HG02610 (cell line): ENCODE measurements at regions not wholly inside any gene's neighbourhood (a gene's known extent, or its start where the extent isn't known, plus 50 kb on each side); places are given as distances from the start of the nearest gene placed in this dataset.
"Not testable (repeated sequence)": the region's sequence is repeated elsewhere in the genome, so short reads cannot be mapped to it uniquely, and the experiment has no call there.

Experiments used
- ATAC-seq: cut with Tn5 transposase; IDR thresholded peaks from one replicate; pipeline ENCODE4 v1.9.1; 2021; ENCODE audit warnings: mild to moderate bottlenecking, moderate library complexity; ENCODE audit not compliant: unreplicated experiment

DNA sequence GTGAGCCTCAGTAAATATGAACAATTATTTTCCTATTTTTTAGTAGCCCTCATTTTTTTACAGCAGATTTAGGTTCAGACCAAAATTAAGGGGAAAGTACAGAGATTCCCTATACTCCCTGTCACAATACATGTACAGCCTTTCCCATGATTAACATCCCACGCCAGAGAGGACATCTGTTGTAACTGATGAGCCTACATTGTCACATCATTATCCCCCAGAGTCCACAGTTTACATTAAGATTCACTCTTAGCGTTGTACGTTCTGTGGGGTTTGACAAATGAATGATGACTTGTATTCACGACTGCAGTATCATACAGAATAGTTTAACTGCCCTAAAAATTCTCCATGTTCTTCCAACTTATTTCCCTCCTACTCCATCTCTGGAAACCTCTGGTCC, 262.3 kb upstream of the MSX2 start:
- no peak for ATAC-seq

DNA sequence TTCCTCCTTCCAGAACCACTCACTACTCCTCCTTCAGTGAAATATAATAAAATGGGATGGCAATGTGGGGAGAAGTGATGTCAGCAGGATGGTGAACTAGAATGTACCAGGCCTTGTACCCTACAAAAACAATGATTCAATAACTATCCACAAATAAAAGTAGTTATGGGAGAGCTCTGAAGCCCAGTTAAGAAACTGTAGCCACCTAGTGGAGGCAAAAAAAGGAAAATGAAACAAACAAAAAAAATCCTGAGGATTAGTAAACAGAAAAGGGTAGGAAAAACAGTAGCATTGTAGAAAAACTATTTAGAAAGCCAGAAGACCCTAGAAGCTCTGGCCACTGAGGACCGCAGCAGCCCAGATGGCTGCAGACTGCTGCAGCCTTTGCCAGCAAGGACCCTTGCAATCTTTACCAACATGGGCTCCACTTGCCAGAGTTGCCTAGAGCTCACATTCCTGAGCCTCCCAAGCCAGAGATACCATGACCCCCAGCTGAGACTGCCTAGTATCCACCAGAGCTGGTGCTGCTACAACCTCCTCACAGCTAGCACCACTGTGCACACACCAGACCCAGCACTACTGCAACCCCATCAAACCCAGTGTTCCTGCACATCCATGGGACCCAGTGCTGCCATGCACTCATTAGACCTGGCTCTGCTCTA, 259.7 kb upstream of the MSX2 start:
- no peak for ATAC-seq

DNA sequence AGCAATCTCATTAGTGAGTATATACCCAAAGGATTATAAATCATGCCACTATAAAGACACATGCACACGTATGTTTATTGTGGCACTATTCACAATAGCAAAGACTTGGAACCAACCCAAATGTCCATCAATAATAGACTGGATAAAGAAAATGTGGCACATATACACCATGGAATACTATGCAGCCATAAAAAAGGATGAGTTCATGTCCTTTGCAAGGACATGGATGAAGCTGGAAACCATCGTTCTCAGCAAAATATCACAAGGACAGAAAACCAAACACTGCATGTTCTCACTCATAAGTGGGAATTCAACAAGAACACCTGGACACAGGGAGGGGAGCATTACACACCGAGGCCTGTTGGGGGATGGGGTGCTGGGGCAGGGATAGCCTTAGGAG, 252.9 kb upstream of the MSX2 start:
- not testable (repeated sequence) for ATAC-seq

DNA sequence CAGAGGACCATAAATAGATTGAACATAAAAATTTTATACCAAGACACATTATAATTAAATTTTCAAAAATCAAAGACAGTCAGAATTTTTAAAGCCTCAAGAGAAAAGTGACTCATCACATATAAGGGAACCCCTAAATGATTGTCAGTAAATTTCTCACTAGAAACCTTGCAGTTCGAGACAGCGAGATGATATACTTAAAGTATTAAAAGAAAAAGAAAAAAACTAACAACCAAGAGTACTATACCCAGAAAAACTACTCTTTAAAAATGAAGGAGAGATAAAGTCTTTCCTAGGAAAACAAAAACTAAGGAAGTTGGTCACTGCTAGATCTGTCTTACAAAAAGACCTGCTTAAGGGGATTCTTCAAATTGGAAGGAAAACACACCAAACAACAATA, 251.4 kb upstream of the MSX2 start:
- no peak for ATAC-seq

DNA sequence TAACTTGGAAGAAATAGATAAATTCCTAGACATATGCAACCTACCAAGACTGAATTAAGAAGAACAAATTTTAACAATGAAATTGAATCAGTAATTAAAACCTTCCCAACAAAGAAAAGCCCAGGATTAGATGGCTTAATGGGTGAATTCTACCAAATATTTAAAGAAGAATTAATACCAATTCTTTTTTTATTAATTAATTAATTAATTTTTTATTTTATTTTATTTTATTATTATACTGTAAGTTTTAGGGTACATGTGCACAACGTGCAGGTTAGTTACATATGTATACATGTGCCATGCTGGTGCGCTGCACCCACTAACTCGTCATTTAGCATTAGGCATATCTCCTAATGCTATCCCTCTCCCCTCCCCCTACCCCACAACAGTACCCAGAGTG, 248.4 kb upstream of the MSX2 start:
- ATAC-seq = not testable (repeated sequence)

DNA sequence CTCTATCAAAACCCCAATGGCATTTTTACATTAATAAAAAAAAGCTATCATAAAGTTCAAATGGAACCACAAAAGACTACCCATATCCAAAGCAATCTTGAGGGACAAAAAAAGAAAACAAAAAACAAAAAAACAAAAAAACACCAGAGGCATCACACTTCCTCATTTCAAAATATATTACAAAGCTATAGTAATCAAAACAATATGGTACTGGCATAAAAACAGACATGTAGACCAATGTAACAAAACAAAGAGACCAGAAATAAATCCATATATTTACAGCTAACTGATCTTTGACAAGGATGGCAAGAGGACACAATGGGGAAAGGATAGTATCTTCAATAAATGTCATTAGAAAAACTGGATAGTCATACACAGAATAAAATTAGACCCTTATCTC, 245.1 kb upstream of the MSX2 start:
- ATAC-seq = no peak

DNA sequence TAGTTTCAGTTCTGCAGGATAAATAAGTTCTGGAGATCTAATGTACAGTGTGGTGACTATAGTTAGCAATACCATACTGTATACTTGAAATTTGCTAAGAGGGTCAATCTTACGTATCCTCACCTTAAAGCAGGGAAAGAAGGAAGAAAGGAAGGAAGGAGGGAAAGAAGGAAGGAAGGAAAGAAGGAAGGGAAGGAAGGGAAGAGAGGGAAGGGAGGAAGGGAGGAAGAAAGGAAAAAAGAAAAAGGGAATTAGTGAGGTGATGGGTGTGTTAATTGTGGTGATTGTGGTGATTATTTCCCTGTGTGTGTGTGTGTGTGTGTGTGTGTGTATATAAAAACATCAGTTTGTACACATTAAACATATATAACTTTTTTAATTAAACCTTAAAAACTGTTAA, 242.6 kb upstream of the MSX2 start:
- ATAC-seq = no peak

DNA sequence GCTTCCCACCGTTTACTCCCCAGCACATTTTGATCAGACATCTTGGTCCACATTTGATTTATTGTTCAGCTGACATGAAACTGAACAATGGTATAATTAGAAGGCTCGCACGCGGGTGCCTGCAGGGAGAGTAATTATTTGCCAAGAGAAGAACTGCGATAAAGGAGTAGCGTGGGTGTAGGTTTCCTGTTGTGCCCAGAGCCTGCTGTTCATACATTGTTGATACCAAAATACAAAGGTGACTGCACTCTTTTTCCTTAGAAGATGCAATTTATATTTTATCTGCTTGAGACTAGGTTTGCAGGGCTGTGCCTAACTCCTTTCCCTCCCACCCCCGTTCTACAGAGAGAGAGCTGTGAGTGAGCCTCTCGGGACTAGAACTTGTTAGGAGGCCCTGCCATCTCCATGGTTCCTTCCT, 241.8 kb upstream of the MSX2 start:
- ATAC-seq = no peak

DNA sequence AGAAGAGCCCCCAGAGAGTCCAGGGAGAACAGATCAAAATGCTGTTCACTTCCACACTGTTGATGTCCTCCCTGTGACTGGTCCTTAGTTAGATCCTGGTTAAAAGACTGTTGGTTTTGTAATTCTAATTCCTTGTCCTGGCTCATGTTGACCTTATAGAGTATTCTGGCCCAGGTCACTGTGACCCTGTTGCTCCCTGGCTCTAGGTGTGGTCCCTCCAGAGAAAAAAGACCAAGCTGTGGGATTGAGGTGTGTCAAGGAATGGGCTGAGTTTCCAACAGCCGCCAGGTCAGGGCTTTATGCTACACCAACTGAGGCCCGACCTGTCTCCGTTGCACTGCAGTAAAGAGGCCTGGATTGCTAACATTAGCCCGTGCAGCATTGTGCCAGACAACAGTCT, 241.0 kb upstream of the MSX2 start:
- no peak for ATAC-seq

DNA sequence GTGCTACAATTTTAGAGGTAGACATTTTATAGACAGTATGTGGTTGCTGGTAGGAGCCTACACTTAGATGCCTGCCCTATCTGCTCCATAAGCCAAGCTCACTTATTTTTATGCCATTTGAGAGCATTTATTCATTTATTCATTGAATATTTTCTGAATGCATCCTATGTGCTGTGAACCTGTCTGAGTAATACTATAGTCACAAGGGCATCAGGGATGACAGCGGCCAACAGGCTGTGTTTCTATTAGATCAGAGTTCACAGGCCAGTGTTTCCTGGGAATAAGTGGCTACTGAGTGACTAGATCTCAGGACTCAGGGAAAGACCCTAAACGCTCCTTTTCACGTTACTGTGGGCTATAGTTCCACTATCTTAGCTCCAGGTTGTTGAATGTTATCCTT, 235.2 kb upstream of the MSX2 start:
- no peak for ATAC-seq

DNA sequence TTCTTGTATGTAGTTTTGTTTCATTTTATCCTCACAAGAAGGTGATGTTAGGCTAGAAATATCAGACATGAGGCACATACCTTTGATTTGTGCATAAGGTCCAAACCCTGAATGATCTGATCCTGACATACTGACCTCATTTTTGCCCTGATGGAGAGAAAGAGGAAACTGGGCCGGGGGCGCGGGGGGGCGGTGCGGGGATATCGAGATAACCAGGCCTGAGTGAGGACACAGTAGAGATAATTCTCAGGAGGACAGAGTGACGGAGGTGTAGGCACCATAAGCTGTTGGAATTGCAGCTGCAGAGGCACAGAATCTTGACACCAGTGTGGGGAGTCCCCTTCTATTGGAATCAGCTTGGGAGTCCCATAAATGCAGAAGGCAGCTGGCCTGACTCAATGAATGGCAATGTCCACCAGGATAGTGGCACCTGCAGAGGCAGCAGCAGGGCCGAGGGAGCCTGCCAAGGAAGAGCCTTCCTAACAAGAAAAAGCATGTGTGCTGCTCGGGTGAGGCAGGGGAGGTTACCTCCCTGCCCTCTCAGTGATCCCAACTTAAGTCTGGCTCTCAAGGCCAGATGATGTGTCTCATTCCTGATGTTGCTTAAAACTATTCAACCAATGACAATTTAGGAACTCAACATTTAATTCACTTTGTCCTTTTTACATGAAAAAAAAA, 234.3 kb upstream of the MSX2 start:
- ATAC-seq = no peak

DNA sequence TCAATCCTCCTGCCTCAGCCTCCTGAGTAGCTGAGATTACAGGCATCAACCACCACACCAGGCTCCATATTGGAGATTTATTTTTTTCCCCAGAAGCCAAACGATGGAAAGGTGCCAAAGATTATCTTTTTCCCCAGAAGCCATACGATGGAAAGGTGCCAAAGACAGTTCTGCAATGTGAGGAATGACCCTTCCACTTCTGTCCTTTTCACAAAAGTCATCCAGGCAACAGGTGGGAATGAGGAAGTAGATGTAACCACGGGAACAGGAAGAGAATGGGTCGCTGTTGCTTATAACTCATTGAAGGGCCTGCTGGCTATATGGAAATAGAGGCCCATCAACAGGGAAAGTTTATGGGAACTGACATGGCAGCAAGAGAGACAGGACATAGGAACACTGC, 233.7 kb upstream of the MSX2 start:
- no peak for ATAC-seq

DNA sequence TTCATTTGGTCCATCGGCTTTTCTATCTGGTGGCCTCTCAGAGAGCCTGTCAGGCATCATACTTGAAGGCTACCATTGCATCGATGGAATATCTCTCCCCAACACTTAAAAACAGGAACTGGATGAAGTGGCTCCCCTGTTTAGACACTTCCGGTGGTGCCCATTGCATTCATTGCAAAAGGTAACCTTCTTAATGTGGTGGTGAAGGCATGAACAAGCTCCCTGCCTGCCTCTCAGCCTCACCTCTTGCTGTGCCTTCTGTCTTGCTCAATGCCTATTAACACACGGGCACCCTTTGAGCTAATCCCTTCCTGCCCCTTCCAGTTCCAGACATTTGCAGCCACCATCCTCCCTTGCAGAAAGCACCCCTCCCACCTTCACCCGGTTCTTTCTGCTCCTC, 233.1 kb upstream of the MSX2 start:
- ATAC-seq = no peak

DNA sequence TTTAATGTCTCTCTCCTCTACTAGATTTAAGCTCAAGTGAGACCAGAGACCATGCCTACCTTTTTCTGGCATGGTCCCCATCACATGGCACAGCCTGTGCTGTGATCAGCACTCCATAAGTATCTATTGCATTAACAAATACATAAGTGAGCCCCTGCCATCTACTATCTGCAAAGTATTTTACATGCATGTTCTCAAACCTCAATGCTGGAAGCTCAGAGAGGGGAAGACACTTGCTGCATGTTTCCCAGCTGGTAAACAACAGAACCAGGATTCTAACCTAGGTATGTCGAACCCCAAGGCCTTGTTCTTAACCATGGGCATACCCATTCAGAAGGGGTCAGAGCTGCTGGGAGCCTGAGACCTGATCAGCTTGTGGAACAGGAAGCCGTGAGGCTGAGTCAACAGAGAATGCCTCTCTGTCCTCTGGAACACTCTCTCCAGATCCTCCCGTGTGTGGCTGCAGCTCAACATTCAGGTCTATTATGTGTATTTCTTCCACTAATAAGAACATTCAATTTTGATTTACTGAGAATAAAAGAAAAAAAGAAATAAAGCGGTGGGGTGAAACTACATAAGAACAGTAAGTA, 232.5 kb upstream of the MSX2 start:
- no peak for ATAC-seq

DNA sequence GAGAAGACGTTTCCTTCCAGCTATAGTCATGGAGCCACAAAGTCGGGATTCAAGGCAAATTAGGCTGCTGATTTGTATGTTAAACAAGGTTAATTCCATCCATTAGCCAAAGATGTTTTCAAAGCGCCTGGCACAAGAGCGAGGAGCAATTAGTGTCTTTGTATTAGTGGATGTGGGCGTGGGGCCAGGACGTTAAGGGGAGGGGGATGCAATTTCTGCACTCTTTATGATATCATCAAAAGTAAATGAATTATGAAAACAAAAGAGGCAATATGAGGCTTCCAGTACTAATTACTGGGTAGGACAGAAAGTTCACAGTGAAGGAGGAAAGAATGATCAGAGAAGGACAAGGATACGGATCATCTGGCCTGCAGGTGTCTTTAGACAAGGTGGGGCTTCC, 230.9 kb upstream of the MSX2 start:
- ATAC-seq = no peak

DNA sequence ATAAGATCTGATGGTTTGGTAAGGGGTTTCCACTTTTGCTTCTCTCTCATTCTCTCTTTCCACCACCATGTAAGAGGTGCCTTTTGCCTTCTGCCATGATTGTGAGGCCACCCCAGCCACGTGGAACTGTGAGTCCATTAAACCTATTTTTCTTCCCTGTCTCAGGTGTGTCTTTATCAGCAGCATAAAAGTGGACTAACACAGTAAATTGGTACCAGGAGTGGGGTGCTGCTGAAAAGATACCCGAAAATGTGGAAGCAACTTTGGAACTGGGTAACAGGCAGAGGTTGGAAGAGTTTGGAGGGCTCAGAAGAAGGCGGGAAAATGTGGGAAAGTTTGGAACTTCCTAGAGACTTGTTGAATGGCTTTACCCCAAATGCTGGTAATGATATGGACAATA, 226.4 kb upstream of the MSX2 start:
- not testable (repeated sequence) for ATAC-seq

DNA sequence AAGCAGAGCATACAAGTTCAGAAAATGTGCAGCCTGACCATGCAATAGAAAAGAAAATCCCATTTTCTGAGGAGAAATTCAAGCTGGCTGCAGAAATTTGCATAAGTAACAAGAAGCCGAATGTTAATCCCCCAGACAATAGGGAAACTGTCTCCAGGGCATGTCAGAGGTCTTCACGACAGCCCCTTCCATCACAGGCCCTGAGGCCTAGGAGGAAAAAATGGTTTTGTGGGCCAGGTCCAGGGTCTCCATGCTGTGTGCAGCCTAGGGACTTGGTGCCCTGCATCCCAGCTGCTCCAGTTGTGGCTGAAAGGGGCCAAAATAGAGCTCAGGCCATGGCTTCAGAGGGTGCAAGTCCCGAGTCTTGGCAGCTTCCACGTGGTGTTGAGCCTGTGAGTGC, 225.8 kb upstream of the MSX2 start:
- not testable (repeated sequence) for ATAC-seq

DNA sequence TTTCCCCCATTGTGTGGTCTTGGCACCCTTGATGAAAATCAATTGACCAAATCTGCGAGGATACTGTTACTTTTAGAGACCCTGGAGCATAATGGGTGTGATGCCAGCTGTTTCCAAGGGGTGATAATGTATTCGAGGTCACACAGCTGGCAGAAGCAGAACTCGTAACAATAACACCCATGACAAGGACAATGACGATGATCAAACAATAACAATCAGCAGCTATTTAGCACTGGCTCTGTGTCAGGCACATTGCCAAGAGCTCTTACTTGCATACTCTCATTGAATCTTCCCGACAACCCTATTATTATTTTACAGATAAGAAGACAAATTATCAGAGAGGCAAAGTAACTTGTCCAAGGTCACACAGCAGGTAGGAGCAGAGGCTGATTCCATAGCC, 223.7 kb upstream of the MSX2 start:
- no peak for ATAC-seq

DNA sequence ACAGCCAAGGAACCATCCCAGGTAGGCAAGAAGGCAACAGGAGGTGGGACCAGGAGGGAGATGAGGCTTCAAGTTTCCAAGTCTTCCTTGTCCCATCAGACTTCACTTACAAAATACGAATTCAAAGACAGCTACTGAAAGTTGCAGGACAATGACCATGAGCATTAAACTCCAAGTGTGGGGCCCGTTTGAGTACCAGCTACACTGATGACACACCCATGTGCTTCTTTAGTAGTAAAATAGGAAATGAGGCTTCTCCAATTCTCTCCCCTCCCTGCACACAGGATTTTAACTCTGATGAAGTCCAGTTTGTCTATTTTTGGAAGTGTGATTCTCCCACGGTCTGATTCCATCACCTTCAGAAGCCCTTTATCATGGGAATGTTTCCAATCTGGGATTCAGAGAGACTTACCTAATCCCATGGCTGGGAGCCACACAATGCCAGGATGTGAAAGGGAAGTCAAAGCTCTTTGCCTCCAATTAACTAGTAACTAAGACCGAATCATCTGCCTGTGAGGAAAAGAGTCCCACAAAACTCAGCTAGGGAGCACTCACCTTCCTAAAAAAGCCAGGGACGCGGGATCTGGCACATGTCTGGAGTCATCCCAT, 222.8 kb upstream of the MSX2 start:
- ATAC-seq = no peak

DNA sequence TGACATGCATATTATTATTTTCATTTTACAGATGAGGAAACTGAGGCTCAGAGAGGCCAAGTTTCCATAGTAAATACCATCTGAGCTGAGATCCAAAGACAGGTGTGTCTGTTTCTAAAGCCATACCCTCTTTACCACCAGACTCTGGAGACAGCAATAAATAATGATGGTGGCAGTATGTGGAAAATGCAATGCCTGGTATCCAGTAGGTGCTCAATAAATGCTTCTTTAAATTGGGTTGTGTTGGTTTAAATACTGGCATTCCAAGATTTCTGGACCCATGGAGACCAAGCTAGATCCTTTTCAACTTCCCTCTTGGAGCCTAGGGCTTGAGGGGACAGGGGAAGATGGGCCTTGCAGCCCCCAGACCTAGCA, 221.3 kb upstream of the MSX2 start:
- ATAC-seq = no peak

DNA sequence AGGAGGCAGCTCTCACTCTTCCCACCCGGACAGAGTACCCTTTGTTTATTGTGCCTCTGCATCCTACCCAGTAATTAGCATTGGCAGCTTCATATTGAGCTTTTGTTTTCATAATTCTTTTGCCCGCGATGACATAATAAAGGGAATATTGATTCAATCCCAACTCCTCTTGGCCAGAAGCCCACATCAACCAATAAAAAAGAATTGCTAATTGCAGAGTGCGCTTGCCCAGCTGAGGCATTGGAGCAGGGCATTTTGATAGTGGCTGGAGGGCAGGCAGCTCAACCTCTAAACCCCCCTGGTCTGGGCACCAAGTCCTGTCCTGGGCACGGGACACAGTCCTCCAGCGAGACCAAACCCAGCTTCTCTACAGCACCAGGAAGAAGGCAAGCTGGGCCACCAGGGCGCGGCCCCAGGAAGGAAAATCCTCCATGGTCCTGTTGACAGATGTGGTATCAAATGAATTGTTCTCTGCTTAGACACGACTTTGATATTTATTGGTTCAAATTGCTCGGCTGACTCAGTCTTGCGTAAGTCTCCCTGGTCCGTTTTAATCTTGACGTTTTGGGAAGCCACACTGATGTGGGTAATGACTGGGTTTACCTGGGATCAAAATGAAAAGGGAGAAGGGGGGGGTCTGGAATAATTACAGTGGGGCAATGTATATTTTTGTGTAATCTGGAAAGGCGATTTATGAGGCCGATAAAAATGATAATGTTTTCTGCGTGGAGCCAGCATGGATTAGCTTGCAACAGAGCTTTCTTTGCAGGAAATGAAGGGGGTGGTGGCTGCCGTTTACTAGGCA, 220.7 kb upstream of the MSX2 start:
- ATAC-seq = no peak
